ENCODE measurements at regions not wholly inside any gene's neighbourhood (a gene's known extent, or its start where the extent isn't known, plus 50 kb on each side); places are given as distances from the start of the nearest gene placed in this dataset.

- TF ChIP-seq CTCF (IDR thresholded peaks at IDR 0.05) (no peak), POLR2A (IDR thresholded peaks at IDR 0.05) (no peak), POLR2AphosphoS5 (IDR thresholded peaks at IDR 0.05; ENCODE audit: insufficient read depth in 1 of 2, low read depth in 1 of 2) (no peak)
Observed at GRCh38 chr16:55107851-55108250, 177.2 kb downstream of the IRX5 start.

Data from vagina (tissue), 2 donors.